Colonic mucosa (tissue), 4 donors: ENCODE measurements at regions not wholly inside any gene's neighbourhood (a gene's known extent, or its start where the extent isn't known, plus 50 kb on each side); places are given as distances from the start of the nearest gene placed in this dataset.

ENCODE experiments used
- DNase-seq: peaks from one replicate; pipeline ENCODE4 v3.0.0-alpha.2; 2020
- H3K27ac ChIP-seq: fragments of 200-600 bp; one replicate; pipeline ENCODE4 v1.8.0; 2021
- H3K27me3 ChIP-seq: fragments of 200-600 bp; one replicate; pipeline ENCODE4 v1.8.0; 2021
- H3K36me3 ChIP-seq: fragments of 200-600 bp; one replicate; pipeline ENCODE4 v1.8.0; 2021
- H3K4me1 ChIP-seq: fragments of 200-600 bp; one replicate; pipeline ENCODE4 v1.8.0; 2021; ENCODE audit warnings: mild to moderate bottlenecking
- H3K4me3 ChIP-seq: fragments of 200-600 bp; one replicate; pipeline ENCODE4 v1.8.0; 2021
- H3K9ac ChIP-seq, 2 donors: one replicate each; pipeline ENCODE4 v1.7.0; 2013; ENCODE audit warnings: control low read depth in 2 of 2, low read depth in 2 of 2, low read length in 2 of 2
- H3K9me3 ChIP-seq: fragments of 200-600 bp; one replicate; pipeline ENCODE4 v1.8.0; 2021
- intact Hi-C: fragments of 100-400 bp; cut with DNase I; formaldehyde crosslinking; loops from one replicate; pipeline ENCODE4 v1.14.1; 2022
- TF ChIP-seq, protein P1 (sequence below): fragments of 200-600 bp; IDR thresholded peaks from one replicate; pipeline ENCODE4 v1.8.0; 2022; ENCODE audit warnings: antibody characterized with exemption, mild to moderate bottlenecking
- donor health status: healthy.
- donor health status: DM: no; HTN: no; CAD: no.
- donor health status: DM: no; HTN: no; CAD: no.

DNA sequence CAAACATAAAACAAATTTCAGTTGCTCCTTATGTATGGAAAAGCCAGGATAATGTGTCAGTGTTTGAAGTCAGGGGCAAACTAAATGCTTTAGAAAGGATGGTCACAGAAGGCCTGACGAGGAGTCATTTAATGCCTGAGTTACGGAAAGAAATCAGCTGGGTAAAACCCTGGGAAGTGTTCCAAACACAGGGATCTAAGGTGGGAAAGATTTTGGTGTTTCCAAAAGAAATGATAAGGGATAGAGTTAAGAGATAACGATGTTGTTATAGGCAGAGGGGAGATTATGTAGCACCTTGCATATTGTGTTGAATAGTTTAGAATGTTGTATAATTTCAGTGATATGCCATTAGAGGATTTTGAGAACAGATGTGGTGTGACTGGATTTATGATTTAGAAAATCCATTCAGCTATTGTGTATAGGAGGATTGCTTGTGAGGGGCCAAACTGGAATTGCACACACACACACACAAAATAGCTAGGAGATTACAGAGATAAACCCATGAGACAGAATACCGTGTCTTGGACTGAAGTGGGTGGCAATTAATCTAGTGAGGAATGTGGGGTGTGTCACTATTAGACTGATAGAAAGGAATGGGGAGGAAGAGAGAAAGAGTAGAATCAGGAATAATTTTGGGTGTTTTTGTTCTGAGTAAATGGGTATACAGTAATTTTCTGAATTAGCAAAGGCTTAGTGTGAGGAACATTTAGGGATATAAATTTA lies 274.2 kb upstream of the DAB2 start:
- no peaks in the 10 kb centered on the region for H3K27me3 ChIP-seq
- no peak overlapping the region for H3K9ac ChIP-seq
- H3K4me1 ChIP-seq, result no peaks in the 10 kb centered on the region
- DNase-seq, result no peak
- no peak overlapping the region for H3K4me3 ChIP-seq
- intact Hi-C loops, result no loop called here
- no peaks in the 10 kb centered on the region for H3K9me3 ChIP-seq
- no peaks in the 10 kb centered on the region for H3K36me3 ChIP-seq
- no peak overlapping the region for H3K27ac ChIP-seq
- TF ChIP-seq, protein P1, sequence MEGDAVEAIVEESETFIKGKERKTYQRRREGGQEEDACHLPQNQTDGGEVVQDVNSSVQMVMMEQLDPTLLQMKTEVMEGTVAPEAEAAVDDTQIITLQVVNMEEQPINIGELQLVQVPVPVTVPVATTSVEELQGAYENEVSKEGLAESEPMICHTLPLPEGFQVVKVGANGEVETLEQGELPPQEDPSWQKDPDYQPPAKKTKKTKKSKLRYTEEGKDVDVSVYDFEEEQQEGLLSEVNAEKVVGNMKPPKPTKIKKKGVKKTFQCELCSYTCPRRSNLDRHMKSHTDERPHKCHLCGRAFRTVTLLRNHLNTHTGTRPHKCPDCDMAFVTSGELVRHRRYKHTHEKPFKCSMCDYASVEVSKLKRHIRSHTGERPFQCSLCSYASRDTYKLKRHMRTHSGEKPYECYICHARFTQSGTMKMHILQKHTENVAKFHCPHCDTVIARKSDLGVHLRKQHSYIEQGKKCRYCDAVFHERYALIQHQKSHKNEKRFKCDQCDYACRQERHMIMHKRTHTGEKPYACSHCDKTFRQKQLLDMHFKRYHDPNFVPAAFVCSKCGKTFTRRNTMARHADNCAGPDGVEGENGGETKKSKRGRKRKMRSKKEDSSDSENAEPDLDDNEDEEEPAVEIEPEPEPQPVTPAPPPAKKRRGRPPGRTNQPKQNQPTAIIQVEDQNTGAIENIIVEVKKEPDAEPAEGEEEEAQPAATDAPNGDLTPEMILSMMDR, result no peak

DNA sequence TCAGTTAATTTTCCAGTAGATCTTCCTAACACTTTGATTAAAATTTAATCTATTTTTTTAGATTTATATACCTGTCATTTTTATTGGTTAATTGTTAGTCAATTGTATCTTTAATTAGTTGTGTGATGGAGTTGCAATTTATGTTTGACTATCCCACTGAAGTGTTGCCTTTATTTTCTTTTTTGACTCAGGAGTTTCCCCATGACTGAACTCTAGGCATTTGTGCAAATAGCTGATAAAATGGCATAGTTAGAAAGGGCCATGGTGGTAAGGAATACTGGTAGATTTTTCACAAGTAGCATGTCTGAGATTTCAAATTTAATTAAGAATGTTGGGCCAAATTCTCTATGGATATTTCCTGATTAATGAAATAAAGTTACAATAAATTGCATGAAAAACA lies 273.1 kb upstream of the DAB2 start:
- H3K4me1 ChIP-seq, result no peaks in the 10 kb centered on the region
- H3K27me3 ChIP-seq, result no peaks in the 10 kb centered on the region
- H3K9ac ChIP-seq, result no peak overlapping the region
- no peak overlapping the region for H3K4me3 ChIP-seq
- intact Hi-C loops, result no loop called here
- TF ChIP-seq, protein P1, result no peak
- no peak for DNase-seq
- H3K27ac ChIP-seq, result no peak overlapping the region
- no peaks in the 10 kb centered on the region for H3K9me3 ChIP-seq
- H3K36me3 ChIP-seq, result no peaks in the 10 kb centered on the region

DNA sequence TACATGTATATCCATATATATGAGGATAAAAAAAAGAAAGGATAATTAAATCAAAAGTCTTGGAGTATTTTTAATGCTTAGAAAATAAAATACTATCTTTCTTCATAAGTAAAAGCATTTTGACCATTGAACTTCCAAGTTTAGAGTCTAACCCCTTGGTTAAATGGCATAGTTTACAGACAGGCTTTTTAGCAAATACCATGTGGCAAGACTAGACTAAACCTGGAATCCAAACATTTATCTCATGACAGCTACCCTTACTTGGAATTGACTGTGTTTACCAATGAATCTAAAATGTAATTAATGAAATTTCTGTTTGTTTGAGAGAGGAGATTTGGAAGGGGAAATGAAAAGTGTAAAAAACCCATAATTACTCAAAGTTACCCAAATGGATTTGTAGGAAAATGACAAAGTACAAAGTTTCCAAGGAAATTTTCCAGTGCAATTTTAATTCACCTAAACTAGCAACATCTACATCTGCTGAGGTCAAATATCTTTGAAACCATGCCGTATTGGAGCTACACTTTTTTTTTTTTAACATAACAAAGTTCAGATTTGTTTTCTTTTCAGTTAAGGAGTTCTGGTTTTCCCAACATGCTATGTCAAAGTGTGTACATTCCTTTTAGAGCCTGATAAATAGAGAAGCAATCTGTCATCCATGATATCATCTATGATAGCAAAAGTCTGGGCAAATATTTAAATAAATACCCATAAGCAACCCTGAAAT lies 272.1 kb upstream of the DAB2 start:
- TF ChIP-seq, protein P1, result no peak
- Histone ChIP-seq H3K9ac (no peak overlapping the region), H3K4me3 (no peak overlapping the region), H3K4me1 (no peaks in the 10 kb centered on the region), H3K9me3 (no peaks in the 10 kb centered on the region), H3K27me3 (no peaks in the 10 kb centered on the region), H3K36me3 (no peaks in the 10 kb centered on the region), H3K27ac (no peak overlapping the region)
- intact Hi-C loops, result no loop called here
- DNase-seq, result no peak

DNA sequence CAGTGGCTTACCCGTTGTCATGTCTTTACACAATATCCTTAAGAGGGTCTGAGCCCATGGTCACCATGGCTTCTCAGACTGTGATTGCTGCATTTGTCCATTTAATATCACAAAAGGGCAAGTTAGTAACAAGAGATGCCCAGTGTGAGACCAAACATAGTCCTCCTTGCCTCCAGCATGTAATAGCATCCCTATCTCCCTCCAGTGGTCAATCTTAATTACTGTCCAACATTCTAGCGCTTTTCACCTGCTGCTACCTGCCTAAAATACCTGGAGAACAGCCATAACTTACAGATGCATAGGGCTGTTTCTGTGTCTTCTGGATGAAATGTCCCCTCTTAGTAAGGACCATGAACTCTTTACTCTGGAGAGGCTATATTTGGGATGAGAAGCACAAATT lies 267.2 kb upstream of the DAB2 start:
- no peaks in the 10 kb centered on the region for H3K36me3 ChIP-seq
- TF ChIP-seq, protein P1, result peak; percentile 27
- H3K27me3 ChIP-seq, result no peaks in the 10 kb centered on the region
- H3K9ac ChIP-seq, result no peak overlapping the region
- no peaks in the 10 kb centered on the region for H3K4me1 ChIP-seq
- no peak overlapping the region for H3K4me3 ChIP-seq
- intact Hi-C loops, result loop anchor here (5.0 kb wide), 1 partner anchor 95 kb away; no protein-coding TSS in a partner anchor
- H3K9me3 ChIP-seq, result no peaks in the 10 kb centered on the region
- no peak overlapping the region for H3K27ac ChIP-seq
- no peak for DNase-seq

DNA sequence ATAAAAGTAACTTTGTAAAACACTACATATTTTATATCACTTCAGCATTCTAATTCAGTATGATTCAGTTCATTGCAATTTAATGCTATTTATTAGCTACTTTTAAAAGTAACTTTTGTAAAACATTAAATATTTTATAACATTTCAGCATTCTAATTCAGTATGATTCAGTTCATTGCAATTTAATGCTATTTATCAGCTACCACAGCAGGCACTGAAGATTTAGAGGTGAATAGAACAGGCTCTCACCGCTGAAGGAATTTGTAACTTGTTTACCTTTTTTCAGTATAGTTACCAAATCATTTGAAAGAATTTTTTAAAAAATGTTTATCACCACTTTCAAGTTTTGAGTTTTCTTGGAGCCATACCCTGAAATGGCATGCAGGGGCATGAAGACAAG lies 266.4 kb upstream of the DAB2 start:
- Histone ChIP-seq H3K9ac (no peak overlapping the region), H3K4me3 (no peak overlapping the region), H3K4me1 (no peaks in the 10 kb centered on the region), H3K27me3 (no peaks in the 10 kb centered on the region), H3K27ac (no peak overlapping the region), H3K9me3 (no peaks in the 10 kb centered on the region), H3K36me3 (no peaks in the 10 kb centered on the region)
- TF ChIP-seq, protein P1, result no peak
- intact Hi-C loops, result loop anchor here (5.0 kb wide), 1 partner anchor 94 kb away; no protein-coding TSS in a partner anchor
- no peak for DNase-seq
